Peyer's patch (tissue), 4 donors: ENCODE measurements at regions not wholly inside any gene's neighbourhood (a gene's known extent, or its start where the extent isn't known, plus 50 kb on each side); places are given as distances from the start of the nearest gene placed in this dataset.

ENCODE experiments used
- POLR2A ChIP-seq, 2 donors: fragments of 450-650 bp; IDR thresholded peaks; one replicate each; pipeline ENCODE4 v1.5.1; 2017; ENCODE audit warnings: antibody characterized with exemption in 2 of 2, mild to moderate bottlenecking in 2 of 2, moderate library complexity in 2 of 2
- TF ChIP-seq, protein P1 (sequence below), 6 experiments: fragments of 450-650 bp in 4 of 6; fragments of 200-600 bp in 2 of 6; sonication (generic) in 1 of 6; IDR thresholded peaks; one replicate each; pipeline ENCODE4 v1.5.1; 2017 to 2019; ENCODE audit warnings: antibody characterized with exemption in 6 of 6, mild to moderate bottlenecking in 3 of 6, moderate library complexity in 1 of 6

- TF ChIP-seq, protein P1, sequence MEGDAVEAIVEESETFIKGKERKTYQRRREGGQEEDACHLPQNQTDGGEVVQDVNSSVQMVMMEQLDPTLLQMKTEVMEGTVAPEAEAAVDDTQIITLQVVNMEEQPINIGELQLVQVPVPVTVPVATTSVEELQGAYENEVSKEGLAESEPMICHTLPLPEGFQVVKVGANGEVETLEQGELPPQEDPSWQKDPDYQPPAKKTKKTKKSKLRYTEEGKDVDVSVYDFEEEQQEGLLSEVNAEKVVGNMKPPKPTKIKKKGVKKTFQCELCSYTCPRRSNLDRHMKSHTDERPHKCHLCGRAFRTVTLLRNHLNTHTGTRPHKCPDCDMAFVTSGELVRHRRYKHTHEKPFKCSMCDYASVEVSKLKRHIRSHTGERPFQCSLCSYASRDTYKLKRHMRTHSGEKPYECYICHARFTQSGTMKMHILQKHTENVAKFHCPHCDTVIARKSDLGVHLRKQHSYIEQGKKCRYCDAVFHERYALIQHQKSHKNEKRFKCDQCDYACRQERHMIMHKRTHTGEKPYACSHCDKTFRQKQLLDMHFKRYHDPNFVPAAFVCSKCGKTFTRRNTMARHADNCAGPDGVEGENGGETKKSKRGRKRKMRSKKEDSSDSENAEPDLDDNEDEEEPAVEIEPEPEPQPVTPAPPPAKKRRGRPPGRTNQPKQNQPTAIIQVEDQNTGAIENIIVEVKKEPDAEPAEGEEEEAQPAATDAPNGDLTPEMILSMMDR (IDR thresholded peaks at IDR 0.05): no peak
- no peak for TF ChIP-seq POLR2A (IDR thresholded peaks at IDR 0.05)
These were observed 176.7 kb downstream of the GNAI1 start for GRCh38 chr7:80311313-80311712.
